GM23248 (cell line): ENCODE measurements at regions not wholly inside any gene's neighbourhood (a gene's known extent, or its start where the extent isn't known, plus 50 kb on each side); places are given as distances from the start of the nearest gene placed in this dataset.

Experiments
- DNase-seq: peaks from one replicate; pipeline ENCODE4 v3.0.0-alpha.2; 2015
- H2AFZ ChIP-seq: fragments of 200-600 bp; sonication (generic); 2 replicates; pipeline ENCODE4 v1.6.1; 2016; ENCODE audit warnings: antibody characterized with exemption
- H3F3A ChIP-seq: fragments of 200-600 bp; sonication (generic); 2 replicates; pipeline ENCODE4 v1.6.1; 2016; ENCODE audit warnings: mild to moderate bottlenecking, antibody characterized with exemption, mixed run types; ENCODE audit not compliant: insufficient read depth
- H3K27ac ChIP-seq: fragments of 200-600 bp; sonication (generic); 2 replicates; pipeline ENCODE4 v1.5.1; 2016; ENCODE audit warnings: mild to moderate bottlenecking
- H3K27me3 ChIP-seq: fragments of 200-600 bp; sonication (generic); replicated peaks from 2 replicates; pipeline ENCODE4 v1.6.1; 2016; ENCODE audit warnings: mild to moderate bottlenecking; ENCODE audit not compliant: insufficient read depth
- H3K36me3 ChIP-seq: fragments of 200-600 bp; sonication (generic); 2 replicates; pipeline ENCODE4 v1.6.1; 2016; ENCODE audit warnings: low read depth, mild to moderate bottlenecking
- H3K4me1 ChIP-seq: fragments of 200-600 bp; sonication (generic); 2 replicates; pipeline ENCODE4 v1.6.1; 2016; ENCODE audit warnings: mild to moderate bottlenecking; ENCODE audit not compliant: insufficient read depth
- H3K4me2 ChIP-seq: fragments of 200-600 bp; sonication (generic); one replicate; pipeline ENCODE4 v1.6.1; 2016; ENCODE audit warnings: mild to moderate bottlenecking; ENCODE audit not compliant: unreplicated experiment
- H3K4me3 ChIP-seq: fragments of 200-600 bp; sonication (generic); 2 replicates; pipeline ENCODE4 v1.5.1; 2016; ENCODE audit warnings: mild to moderate bottlenecking
- H3K79me2 ChIP-seq: fragments of 200-600 bp; sonication (generic); 2 replicates; pipeline ENCODE4 v1.6.1; 2016; ENCODE audit warnings: mild to moderate bottlenecking; ENCODE audit not compliant: insufficient read depth
- H3K9ac ChIP-seq: fragments of 200-600 bp; sonication (generic); 2 replicates; pipeline ENCODE4 v1.6.1; 2016; ENCODE audit warnings: mild to moderate bottlenecking
- H3K9me2 ChIP-seq: fragments of 200-600 bp; sonication (generic); 2 replicates; pipeline ENCODE4 v1.6.1; 2016; ENCODE audit warnings: mixed run types, mild to moderate bottlenecking, moderate library complexity; ENCODE audit not compliant: insufficient read depth
- H3K9me3 ChIP-seq: fragments of 200-600 bp; sonication (generic); one replicate; pipeline ENCODE4 v1.6.1; 2017; ENCODE audit warnings: low read depth
- H4K20me1 ChIP-seq: fragments of 200-600 bp; sonication (generic); 2 replicates; pipeline ENCODE4 v1.6.0; 2016; ENCODE audit not compliant: insufficient read depth
- EZH2 ChIP-seq: fragments of 200-600 bp; sonication (generic); IDR thresholded peaks from 2 replicates; pipeline ENCODE4 v1.6.1; 2018; ENCODE audit warnings: antibody characterized with exemption, mild to moderate bottlenecking; ENCODE audit not compliant: insufficient read depth, poor library complexity, severe bottlenecking
- EZH2phosphoT487 ChIP-seq: fragments of 200-600 bp; sonication (generic); IDR thresholded peaks from 2 replicates; pipeline ENCODE4 v1.6.1; 2018; ENCODE audit warnings: antibody characterized with exemption, moderate library complexity, mild to moderate bottlenecking, low read depth; ENCODE audit not compliant: insufficient read depth
- WGBS, 2 experiments: methylation state at CpG; one replicate each; pipeline ENCODE4 v1.1.6; 2015 to 2017; ENCODE audit warnings: low lambda C conversion rate in 2 of 2, low coverage in 1 of 2; ENCODE audit errors: missing lambda C conversion rate in 2 of 2; 5-methylcytosine and 5-hydroxymethylcytosine counted together
- in situ Hi-C: fragments of 300-500 bp; cut with MboI; formaldehyde crosslinking; loops from 2 replicates; pipeline ENCODE4 v1.15.0; 2020

DNA sequence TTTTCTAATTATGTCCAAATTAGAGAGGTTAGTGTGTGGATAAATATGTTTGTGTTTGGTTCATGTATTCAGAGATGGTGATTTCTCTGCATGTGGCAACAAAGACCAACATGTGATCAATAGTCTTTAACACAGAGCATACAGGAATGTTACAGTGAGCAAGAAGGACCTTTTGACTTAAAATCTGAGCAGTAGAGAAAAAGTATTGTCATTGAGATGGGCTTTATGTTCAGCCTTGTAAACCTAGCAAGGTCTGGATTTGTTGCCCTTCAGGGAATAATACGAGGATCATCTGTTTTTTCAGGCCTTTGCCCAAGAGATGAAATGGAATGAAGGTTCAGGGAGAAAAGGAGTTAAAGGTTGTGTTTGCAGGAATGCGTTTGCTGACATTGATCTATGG, 161.8 kb upstream of the NECTIN3 start:
- no peaks in the 10 kb centered on the region for H3F3A ChIP-seq
- no peak overlapping the region for H3K4me2 ChIP-seq
- in situ Hi-C loops, result no loop called here
- no peak overlapping the region for H2AFZ ChIP-seq
- H3K27ac ChIP-seq, result no peak overlapping the region
- H3K36me3 ChIP-seq, result no peaks in the 10 kb centered on the region
- WGBS, 2 experiments, result 72 to 78% methylated on average over 2 of the region's 2 CpGs
- H3K9ac ChIP-seq, result no peak overlapping the region
- TF ChIP-seq EZH2 (no peak), EZH2phosphoT487 (no peak)
- H3K4me3 ChIP-seq, result no peak overlapping the region
- no peaks in the 10 kb centered on the region for H4K20me1 ChIP-seq
- no peaks in the 10 kb centered on the region for H3K79me2 ChIP-seq
- DNase-seq, result no peak
- no peaks in the 10 kb centered on the region for H3K27me3 ChIP-seq
- 0 out of 2 replicates have a peak, but pooled peaks cover 6% of the 10 kb centered on the region for H3K4me1 ChIP-seq
- no peaks in the 10 kb centered on the region for H3K9me2 ChIP-seq
- no peaks in the 10 kb centered on the region for H3K9me3 ChIP-seq

GRCh38 chr3:110910346-110910955, 161.2 kb upstream of the NECTIN3 start:
- no peaks in the 10 kb centered on the region for H3K27me3 ChIP-seq
- no peak for DNase-seq
- H3K4me1 ChIP-seq, result 0 out of 2 replicates have a peak, but pooled peaks cover 6% of the 10 kb centered on the region
- WGBS, 2 experiments, result 59 to 60% methylated on average over 4 of the region's 4 CpGs
- H3K4me2 ChIP-seq, result no peak overlapping the region
- no peak overlapping the region for H3K4me3 ChIP-seq
- TF ChIP-seq EZH2phosphoT487, result no peak
- no peaks in the 10 kb centered on the region for H3F3A ChIP-seq
- H4K20me1 ChIP-seq, result no peaks in the 10 kb centered on the region
- in situ Hi-C loops, result no loop called here
- H3K36me3 ChIP-seq, result no peaks in the 10 kb centered on the region
- H3K79me2 ChIP-seq, result no peaks in the 10 kb centered on the region
- no peaks in the 10 kb centered on the region for H3K9me2 ChIP-seq
- no peak overlapping the region for H3K9ac ChIP-seq
- no peak overlapping the region for H3K27ac ChIP-seq
- no peaks in the 10 kb centered on the region for H3K9me3 ChIP-seq
- H2AFZ ChIP-seq, result no peak overlapping the region

DNA sequence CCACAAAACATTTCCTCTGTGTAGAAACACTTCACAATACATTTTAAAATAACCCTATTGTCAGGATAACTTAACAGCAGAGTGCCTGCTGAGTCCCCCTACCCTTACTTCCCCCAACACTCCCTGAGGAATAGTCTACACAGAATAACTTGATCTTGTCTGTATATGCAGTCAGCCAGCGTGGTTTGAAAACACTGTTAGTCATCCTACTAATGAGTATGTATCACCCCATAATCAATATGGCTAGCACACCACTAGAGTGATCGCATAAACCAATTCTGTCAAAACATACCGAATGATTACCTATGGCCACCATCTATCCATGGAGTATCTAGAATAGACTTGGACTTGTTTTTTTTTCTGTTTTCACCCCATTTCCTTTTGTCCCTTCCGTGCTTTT, 152.7 kb upstream of the NECTIN3 start:
- in situ Hi-C loops, result no loop called here
- no peak overlapping the region for H3K27ac ChIP-seq
- H3K4me3 ChIP-seq, result no peak overlapping the region
- WGBS, 2 experiments, result 79 to 82% methylated on average over 4 of the region's 4 CpGs
- no peaks in the 10 kb centered on the region for H3K4me1 ChIP-seq
- H2AFZ ChIP-seq, result no peak overlapping the region
- H3K27me3 ChIP-seq, result no peaks in the 10 kb centered on the region
- no peaks in the 10 kb centered on the region for H3K36me3 ChIP-seq
- no peaks in the 10 kb centered on the region for H3K79me2 ChIP-seq
- no peak overlapping the region for H3K4me2 ChIP-seq
- no peaks in the 10 kb centered on the region for H4K20me1 ChIP-seq
- no peak overlapping the region for H3K9ac ChIP-seq
- H3K9me2 ChIP-seq, result no peaks in the 10 kb centered on the region
- no peaks in the 10 kb centered on the region for H3K9me3 ChIP-seq
- H3F3A ChIP-seq, result no peaks in the 10 kb centered on the region
- DNase-seq, result no peak
- TF ChIP-seq EZH2phosphoT487 (no peak), EZH2 (no peak)

GRCh38 chr3:110925798-110926197, 145.8 kb upstream of the NECTIN3 start:
- Histone ChIP-seq H3K27me3 (no peaks in the 10 kb centered on the region), H3K9ac (no peak overlapping the region), H3F3A (no peaks in the 10 kb centered on the region), H3K4me3 (no peak overlapping the region), H3K9me3 (no peaks in the 10 kb centered on the region), H3K27ac (no peak overlapping the region), H4K20me1 (no peaks in the 10 kb centered on the region), H3K36me3 (no peaks in the 10 kb centered on the region), H3K79me2 (no peaks in the 10 kb centered on the region), H3K9me2 (no peaks in the 10 kb centered on the region), H3K4me1 (no peaks in the 10 kb centered on the region), H2AFZ (no peak overlapping the region), H3K4me2 (no peak overlapping the region)
- DNase-seq, result no peak
- in situ Hi-C loops, result no loop called here
- TF ChIP-seq EZH2phosphoT487 (no peak), EZH2 (no peak)
- WGBS, 2 experiments, result 79 to 82% methylated on average over 4 of the region's 4 CpGs
